Hematopoietic multipotent progenitor cell treated with erythropoietin and hydrocortisone succinate and interleukin-3 and kit ligand, for 15 days (in vitro differentiated cells): ENCODE measurements at regions not wholly inside any gene's neighbourhood (a gene's known extent, or its start where the extent isn't known, plus 50 kb on each side); places are given as distances from the start of the nearest gene placed in this dataset.
"Not testable (repeated sequence)": the region's sequence is repeated elsewhere in the genome, so short reads cannot be mapped to it uniquely, and the experiment has no call there.

Experiments used
- DNase-seq: peaks from one replicate; pipeline ENCODE4 v3.0.0-alpha.2; 2015; ENCODE audit warnings: low spot score

DNA sequence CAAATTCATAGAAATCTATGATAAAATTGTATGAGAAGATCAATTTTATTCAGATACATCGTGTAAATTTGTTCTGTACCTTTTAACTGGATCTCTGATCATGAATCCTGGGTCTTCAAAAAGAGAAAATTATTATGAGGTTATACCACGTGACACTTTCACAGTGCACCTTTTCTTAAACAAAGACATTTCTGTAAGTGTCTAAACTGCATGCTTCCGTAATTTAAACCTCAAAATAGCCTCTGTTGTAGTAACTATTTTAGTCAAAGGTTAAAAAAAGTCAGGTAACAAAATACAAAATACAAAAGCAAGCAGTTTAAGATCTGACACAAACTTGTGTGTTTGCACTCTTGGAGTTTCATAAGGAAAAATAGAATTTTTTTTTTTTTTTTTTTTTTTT is 171.3 kb downstream of the SPIN4 start:
- not testable (repeated sequence) for DNase-seq

DNA sequence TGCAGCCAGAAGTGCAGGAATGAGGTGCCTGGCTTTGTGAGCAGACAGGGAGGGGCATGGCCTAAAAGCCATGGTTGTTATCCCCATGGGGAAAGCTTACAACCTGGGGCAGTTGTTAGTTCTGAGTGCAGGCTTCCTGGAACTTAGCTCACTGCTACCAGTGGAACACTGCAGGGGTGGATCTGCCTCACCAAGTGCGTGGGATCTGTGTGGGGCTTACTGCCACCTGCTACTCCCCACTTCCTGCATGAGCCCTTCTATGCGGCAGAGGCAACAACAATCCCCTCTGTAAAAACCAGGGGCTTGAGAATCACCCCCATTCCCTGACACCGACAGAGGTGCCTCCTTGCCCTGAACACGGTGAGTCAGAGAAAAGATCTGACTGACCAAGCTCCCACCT is 174.6 kb downstream of the SPIN4 start:
- not testable (repeated sequence) for DNase-seq

GRCh38 chrX:63173841-63174718 is 177.1 kb downstream of the SPIN4 start:
- not testable (repeated sequence) for DNase-seq

DNA sequence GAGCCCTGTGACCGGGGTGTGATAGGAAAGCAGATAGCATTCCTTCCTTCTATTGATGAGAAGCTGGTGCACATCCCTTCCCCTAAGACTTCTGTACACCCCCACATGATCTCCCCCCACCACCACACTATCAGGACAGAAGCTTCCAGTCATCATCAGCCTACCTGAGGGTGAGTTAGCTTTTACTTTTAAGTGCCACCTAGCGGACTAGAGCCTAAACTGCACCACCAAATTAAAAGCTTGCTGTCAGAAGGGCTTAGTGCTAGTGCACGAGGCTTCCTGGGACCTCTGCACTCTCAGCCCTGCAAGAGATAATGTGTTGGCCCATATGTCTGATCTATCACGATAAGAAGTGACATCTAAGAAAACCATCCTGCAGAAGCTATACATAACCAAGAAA is 181.7 kb downstream of the SPIN4 start:
- not testable (repeated sequence) for DNase-seq

DNA sequence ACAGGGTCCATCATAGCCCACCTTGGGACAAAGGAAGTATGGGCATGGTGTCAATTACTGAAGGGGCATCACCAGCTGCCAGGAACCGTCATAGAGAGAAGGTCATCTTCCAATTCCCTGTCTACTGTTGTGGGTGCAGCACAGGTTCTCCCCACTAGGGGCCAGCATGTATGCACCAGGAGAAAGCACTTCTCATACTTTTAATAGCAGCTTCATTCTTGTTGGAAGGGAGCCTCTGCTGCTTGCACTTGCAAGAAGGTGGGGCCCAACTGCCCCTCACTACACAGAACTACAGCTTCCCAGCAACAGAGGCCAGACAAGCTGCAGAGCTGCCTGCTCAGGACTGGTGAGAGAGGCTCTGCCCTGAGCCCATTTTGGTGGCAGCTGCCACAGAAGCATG is 182.2 kb downstream of the SPIN4 start:
- not testable (repeated sequence) for DNase-seq

GRCh38 chrX:63167002-63167401 is 184.1 kb downstream of the SPIN4 start:
- not testable (repeated sequence) for DNase-seq

GRCh38 chrX:63160994-63161393 is 190.1 kb downstream of the SPIN4 start:
- not testable (repeated sequence) for DNase-seq

- not testable (repeated sequence) for DNase-seq
Measured at GRCh38 chrX:63160340-63160739, 190.8 kb downstream of the SPIN4 start.

GRCh38 chrX:63145526-63145925 is 205.6 kb downstream of the SPIN4 start:
- DNase-seq, result not testable (repeated sequence)

DNA sequence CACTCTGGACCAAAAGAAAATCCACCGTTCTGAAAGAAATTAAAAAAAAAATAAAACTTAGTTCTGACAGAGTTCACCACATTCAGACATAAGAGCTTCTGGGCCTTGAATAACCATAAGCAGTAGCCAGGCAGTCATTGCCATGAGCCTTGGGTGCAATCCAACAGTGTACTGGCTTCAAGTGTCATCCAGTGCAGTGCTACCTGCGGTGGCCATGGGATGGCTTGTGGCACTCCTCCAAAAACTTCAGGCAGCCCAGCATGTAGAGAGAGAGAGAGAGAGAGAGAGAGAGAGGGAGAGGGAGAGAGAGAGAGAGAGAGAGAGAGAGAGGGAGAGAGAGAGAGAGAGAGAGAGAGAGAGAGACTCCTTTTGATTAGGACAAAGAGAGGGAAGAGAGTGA is 208.5 kb downstream of the SPIN4 start:
- DNase-seq, result not testable (repeated sequence)

DNA sequence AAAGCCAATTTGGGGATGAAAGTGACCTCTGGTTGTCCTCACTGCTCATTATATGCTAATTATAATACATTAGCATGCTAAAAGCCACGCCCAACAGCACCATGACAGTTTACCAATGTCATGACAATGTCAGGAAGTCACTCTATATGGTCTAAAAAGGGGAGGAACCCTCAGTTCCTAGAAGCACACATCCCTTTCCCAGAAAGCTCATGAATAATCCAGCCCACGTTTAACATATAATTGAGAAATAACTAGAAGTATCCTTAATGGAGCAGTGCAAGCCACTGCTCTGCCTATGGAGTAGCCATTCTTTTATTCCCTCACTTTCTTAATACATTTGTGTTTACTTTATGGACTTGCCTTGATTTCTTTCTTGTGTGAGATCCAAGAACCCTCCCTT is 215.3 kb downstream of the SPIN4 start:
- DNase-seq, result not testable (repeated sequence)

DNA sequence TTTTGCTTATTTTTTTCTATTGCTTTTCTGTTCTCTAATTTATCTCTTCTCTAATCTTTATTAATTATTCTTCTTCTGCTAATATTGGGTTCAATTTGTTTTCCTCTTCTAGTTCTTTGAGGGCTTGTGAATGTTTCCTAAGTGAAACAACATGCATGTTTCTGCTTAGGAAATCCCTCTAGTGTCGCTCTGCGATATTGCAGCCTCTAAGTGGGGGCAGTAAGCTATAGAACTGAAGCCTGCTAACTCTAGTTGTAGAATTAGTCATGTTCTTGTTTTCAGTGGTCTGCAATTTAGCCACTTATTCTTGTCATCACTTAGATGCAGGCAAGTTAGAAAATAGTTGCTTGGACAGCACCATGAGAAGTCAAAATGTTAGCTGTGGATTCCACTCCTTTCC is 222.6 kb downstream of the SPIN4 start:
- DNase-seq, result no peak

DNA sequence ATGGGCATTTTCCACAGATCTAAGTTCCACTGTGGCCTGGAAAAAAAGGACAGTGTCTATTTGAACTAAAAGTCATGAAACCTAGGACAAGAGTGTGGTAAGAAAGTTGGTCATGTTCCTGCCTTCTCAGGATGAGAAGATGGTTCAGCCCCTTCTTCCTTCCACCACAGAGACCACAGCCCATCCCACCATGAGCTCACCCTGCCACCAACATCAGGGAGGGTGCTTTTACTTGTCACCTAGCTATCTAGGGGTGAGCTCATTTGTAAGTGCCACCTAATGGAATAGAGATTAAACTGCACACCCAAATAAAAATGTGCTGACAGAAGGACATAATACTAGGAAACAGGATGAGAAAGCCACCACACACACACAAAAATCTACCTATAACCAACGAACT is 235.9 kb downstream of the SPIN4 start:
- no peak for DNase-seq

GRCh38 chrX:63101879-63102620 is 249.1 kb downstream of the SPIN4 start:
- no peak for DNase-seq

GRCh38 chrX:63058204-63058603 is 292.9 kb downstream of the SPIN4 start:
- no peak for DNase-seq

- no peak for DNase-seq
Measured at GRCh38 chrX:63050225-63050624, 300.9 kb downstream of the SPIN4 start.

- no peak for DNase-seq
Measured at GRCh38 chrX:63032811-63033210, 318.3 kb downstream of the SPIN4 start.

DNA sequence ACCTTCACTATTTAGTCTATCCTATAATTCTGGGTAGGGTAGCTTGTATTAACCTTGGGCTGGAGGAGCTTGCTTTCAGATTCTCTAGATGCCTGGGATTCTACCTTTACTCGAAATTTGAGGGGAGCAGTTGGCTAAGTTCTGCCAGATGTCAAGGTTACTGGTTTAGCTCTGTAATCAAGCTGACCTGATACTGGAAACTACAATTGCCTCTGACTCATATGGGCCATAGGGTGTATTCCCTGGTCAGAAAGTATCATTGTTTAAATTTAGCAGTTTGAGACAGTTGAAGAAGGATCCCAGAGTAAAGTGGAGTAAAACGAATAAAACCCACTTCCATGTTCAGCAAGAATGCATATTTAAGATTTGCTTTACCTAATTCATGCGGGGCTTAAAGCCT is 337.6 kb downstream of the SPIN4 start:
- DNase-seq, result no peak

GRCh38 chrX:63012574-63012973 is 338.6 kb downstream of the SPIN4 start:
- no peak for DNase-seq

DNA sequence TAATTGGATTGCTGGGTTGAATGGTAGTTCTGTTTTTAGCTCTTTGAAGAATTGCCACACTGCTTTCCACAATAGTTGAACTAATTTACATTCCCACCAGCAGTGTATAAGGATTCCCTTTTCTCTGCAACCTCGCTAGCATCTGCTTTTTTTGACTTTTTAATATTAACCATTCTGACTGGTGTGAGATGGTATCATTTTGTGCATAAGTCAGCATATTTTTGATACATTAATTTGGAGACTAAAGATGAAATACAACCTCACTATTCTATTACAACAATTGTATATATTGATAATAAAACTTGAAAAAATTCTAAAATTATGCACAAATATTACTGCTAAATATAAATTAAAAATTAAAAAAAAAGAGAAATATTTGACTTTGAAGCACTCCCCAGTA is 350.9 kb downstream of the SPIN4 start:
- not testable (repeated sequence) for DNase-seq
